Lung (tissue), 11 donors: ENCODE measurements at regions not wholly inside any gene's neighbourhood (a gene's known extent, or its start where the extent isn't known, plus 50 kb on each side); places are given as distances from the start of the nearest gene placed in this dataset.

Experiments used
- ATAC-seq: fragments of 200-7000 bp; cut with Tn5 transposase; one replicate; pipeline ENCODE4 v1.9.1; 2020; ENCODE audit warnings: moderate number of reproducible peaks; ENCODE audit not compliant: insufficient read depth, low FRiP score
- DNase-seq, 3 donors: peaks; one replicate each; pipeline ENCODE4 v3.0.0-alpha.2; 2013 to 2017
- H3K27ac ChIP-seq, 2 donors: one replicate each; pipeline ENCODE4 v1.5.1; 2013; ENCODE audit warnings: mild to moderate bottlenecking in 2 of 2, moderate library complexity in 2 of 2, control low read depth in 1 of 2, inconsistent platforms in 1 of 2, low read depth in 1 of 2, low read length in 1 of 2
- H3K27me3 ChIP-seq, 3 donors: one replicate each; pipeline ENCODE4 v1.5.1; 2013; ENCODE audit warnings: low read length in 2 of 3; ENCODE audit not compliant: control insufficient read depth in 3 of 3, insufficient read depth in 3 of 3
- H3K36me3 ChIP-seq, 4 donors: one replicate each; pipeline ENCODE4 v1.5.1; 2013; ENCODE audit warnings: low read length in 4 of 4, mild to moderate bottlenecking in 1 of 4, moderate library complexity in 1 of 4; ENCODE audit not compliant: control insufficient read depth in 4 of 4, insufficient read depth in 4 of 4
- H3K4me1 ChIP-seq, 5 donors: one replicate each; pipeline ENCODE4 v1.5.1; 2013; ENCODE audit warnings: low read length in 5 of 5, mild to moderate bottlenecking in 2 of 5, moderate library complexity in 1 of 5; ENCODE audit not compliant: control insufficient read depth in 5 of 5, insufficient read depth in 5 of 5
- H3K4me3 ChIP-seq: one replicate; pipeline ENCODE4 v1.5.1; 2013; ENCODE audit warnings: mild to moderate bottlenecking, control low read depth, moderate library complexity
- H3K9ac ChIP-seq, 2 donors: one replicate each; pipeline ENCODE4 v1.5.1; 2013; ENCODE audit warnings: low read length in 2 of 2, control low read depth in 1 of 2; ENCODE audit not compliant: insufficient read depth in 1 of 2
- H3K9me3 ChIP-seq, 4 donors: one replicate each; pipeline ENCODE4 v1.5.1; 2013; ENCODE audit warnings: low read length in 3 of 4, mild to moderate bottlenecking in 1 of 4, moderate library complexity in 1 of 4; ENCODE audit not compliant: control insufficient read depth in 4 of 4, insufficient read depth in 3 of 4
- WGBS, 2 donors: extraction: QIAGEN DNeasy Blood & Tissue Kit; methylation state at CpG; one replicate each; pipeline ENCODE4 v1.1.7; 2013; 5-methylcytosine and 5-hydroxymethylcytosine counted together
- TF ChIP-seq, protein P1 (sequence below): IDR thresholded peaks from 2 replicates; pipeline ENCODE4 v1.5.1; 2012; ENCODE audit warnings: mild to moderate bottlenecking; ENCODE audit errors: control extremely low read depth, extremely low read depth
- donor health status: control.
- donor health status: control.
- donor health status: Bipolar disorder and iron deficiency.
- donor health status: healthy.
- donor health status: DM: yes; HTN: yes; CAD: no.

DNA sequence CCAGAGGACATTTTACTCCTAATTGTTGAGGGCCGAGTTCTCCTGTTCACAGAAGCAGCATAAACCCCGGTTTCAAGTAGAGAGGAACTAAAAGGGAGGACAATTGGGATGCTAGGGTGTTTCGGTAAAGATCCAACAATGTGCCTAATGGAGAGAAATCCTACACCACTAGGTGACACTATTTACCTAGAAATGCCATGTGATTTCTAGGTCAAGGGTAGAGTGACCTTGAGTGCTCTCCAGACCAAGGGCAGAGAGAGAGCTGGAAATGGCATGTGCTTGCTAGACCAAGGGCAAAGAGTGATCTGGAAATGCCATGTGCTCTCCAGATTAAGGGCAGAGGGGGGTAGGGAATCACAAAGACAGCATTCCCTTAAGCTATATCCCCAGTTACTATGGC, 472.0 kb downstream of the DCDC2C start:
- TF ChIP-seq, protein P1, sequence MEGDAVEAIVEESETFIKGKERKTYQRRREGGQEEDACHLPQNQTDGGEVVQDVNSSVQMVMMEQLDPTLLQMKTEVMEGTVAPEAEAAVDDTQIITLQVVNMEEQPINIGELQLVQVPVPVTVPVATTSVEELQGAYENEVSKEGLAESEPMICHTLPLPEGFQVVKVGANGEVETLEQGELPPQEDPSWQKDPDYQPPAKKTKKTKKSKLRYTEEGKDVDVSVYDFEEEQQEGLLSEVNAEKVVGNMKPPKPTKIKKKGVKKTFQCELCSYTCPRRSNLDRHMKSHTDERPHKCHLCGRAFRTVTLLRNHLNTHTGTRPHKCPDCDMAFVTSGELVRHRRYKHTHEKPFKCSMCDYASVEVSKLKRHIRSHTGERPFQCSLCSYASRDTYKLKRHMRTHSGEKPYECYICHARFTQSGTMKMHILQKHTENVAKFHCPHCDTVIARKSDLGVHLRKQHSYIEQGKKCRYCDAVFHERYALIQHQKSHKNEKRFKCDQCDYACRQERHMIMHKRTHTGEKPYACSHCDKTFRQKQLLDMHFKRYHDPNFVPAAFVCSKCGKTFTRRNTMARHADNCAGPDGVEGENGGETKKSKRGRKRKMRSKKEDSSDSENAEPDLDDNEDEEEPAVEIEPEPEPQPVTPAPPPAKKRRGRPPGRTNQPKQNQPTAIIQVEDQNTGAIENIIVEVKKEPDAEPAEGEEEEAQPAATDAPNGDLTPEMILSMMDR = no peak
- no peak for ATAC-seq
- Histone ChIP-seq H3K4me3 (no peak overlapping the region), H3K9me3 (peaks cover 5 to 43% (median 21%) of the 10 kb centered on the region in 4 donors), H3K9ac (no peak overlapping the region), H3K27ac (no peak overlapping the region), H3K4me1 (no peaks in the 10 kb centered on the region), H3K36me3 (no peaks in the 10 kb centered on the region), H3K27me3 (no peaks in the 10 kb centered on the region)
- 88 to 90% methylated on average over 3 of the region's 3 CpGs for WGBS, 2 donors
- no peak for DNase-seq

DNA sequence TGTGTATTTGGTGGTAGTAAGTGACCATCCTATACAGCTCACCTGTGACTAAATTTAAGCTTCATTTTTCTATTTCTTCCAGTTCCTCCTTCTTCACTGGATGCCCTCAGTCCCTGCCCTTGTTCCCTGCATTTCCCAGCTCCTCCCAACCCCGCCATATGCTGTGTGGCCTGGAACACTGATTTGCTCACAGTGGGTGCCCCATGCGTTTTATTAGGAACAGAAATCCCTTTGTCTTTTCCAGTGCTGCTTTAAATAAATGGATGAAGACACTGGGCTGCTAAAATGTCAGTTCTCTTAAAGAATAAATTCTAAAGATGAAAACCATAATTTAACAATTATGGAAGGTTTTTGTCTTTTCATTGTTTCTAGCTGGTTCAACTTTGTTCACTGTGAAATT, 477.3 kb downstream of the DCDC2C start:
- no peak overlapping the region for H3K9ac ChIP-seq
- ATAC-seq (no peak), DNase-seq (no peak)
- H3K4me3 ChIP-seq = no peak overlapping the region
- H3K27ac ChIP-seq = no peak overlapping the region
- no peaks in the 10 kb centered on the region for H3K27me3 ChIP-seq
- H3K9me3 ChIP-seq = peaks cover 0 to 12% (median 9%) of the 10 kb centered on the region in 4 donors
- H3K4me1 ChIP-seq = no peaks in the 10 kb centered on the region
- WGBS, 2 donors = 74 to 82% methylated on average over 2 of the region's 2 CpGs
- TF ChIP-seq, protein P1 = no peak
- no peaks in the 10 kb centered on the region for H3K36me3 ChIP-seq

DNA sequence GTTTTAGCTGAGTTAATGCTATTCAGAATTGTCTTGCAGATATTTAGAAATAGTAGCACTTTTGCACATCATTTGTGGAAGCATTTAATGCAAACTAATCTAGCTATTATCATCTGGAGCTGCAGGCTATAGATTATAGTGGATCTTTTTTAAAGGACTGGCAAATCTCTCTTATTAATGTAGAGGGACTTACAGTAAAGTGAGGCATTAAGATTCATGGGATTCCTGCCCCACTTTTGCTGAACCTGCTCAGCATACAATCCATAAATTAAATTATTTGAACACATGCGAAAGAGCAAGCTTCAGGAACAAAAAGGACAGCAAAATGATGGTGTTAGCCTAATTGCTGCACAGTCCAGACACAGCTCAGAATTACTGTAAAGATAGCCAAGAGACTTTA, 477.7 kb downstream of the DCDC2C start:
- H3K36me3 ChIP-seq = no peaks in the 10 kb centered on the region
- WGBS, 2 donors = 90 to 92% methylated on average over 1 of the region's 1 CpG
- H3K4me1 ChIP-seq = no peaks in the 10 kb centered on the region
- TF ChIP-seq, protein P1 = no peak
- ATAC-seq = no peak
- H3K9me3 ChIP-seq = peaks cover 0 to 9% (median 7%) of the 10 kb centered on the region in 4 donors
- no peak overlapping the region for H3K9ac ChIP-seq
- H3K27ac ChIP-seq = no peak overlapping the region
- DNase-seq = no peak
- no peaks in the 10 kb centered on the region for H3K27me3 ChIP-seq
- H3K4me3 ChIP-seq = no peak overlapping the region

DNA sequence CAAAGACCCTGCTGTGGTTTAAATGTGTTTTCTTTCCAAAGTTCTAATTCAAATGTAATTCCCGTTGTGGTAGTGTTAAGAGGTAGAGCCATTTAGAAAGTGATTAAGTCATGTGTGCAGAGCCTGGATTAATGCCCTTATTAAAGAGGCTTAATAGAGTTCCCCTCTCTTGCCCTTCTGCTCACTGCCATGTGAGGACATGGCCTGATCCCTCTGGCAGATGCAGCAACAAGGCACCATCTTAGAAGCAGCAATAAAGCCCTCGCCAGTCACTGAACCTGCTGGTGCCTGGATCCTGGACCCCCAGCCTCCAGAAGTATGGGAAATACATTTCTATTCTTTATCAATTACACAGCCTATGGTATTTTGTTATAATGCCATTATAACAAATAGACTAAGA, 485.2 kb downstream of the DCDC2C start:
- DNase-seq (no peak), ATAC-seq (no peak)
- Histone ChIP-seq H3K9ac (no peak overlapping the region), H3K4me3 (no peak overlapping the region), H3K4me1 (no peaks in the 10 kb centered on the region), H3K27ac (no peak overlapping the region), H3K9me3 (peaks cover 0 to 6% (median 2%) of the 10 kb centered on the region in 4 donors), H3K36me3 (no peaks in the 10 kb centered on the region), H3K27me3 (no peaks in the 10 kb centered on the region)
- 92 to 94% methylated on average over 2 of the region's 2 CpGs for WGBS, 2 donors
- TF ChIP-seq, protein P1 = no peak
